Suprapubic skin (tissue), 4 donors: ENCODE measurements at regions not wholly inside any gene's neighbourhood (a gene's known extent, or its start where the extent isn't known, plus 50 kb on each side); places are given as distances from the start of the nearest gene placed in this dataset.

Source experiments
- DNase-seq, 2 donors: peaks; one replicate each; pipeline ENCODE4 v3.0.0-alpha.2; 2019; ENCODE audit warnings: low spot score in 2 of 2
- H3K27ac ChIP-seq: fragments of 200-600 bp; sonication (generic); one replicate; pipeline ENCODE4 v1.5.1; 2019
- H3K27me3 ChIP-seq: fragments of 200-600 bp; sonication (generic); one replicate; pipeline ENCODE4 v1.5.1; 2019
- H3K36me3 ChIP-seq: fragments of 200-600 bp; sonication (generic); one replicate; pipeline ENCODE4 v1.5.1; 2019
- H3K4me1 ChIP-seq: fragments of 200-600 bp; sonication (generic); one replicate; pipeline ENCODE4 v1.5.1; 2019
- H3K4me3 ChIP-seq: fragments of 200-600 bp; sonication (generic); one replicate; pipeline ENCODE4 v1.5.1; 2019; ENCODE audit warnings: mild to moderate bottlenecking
- H3K9me3 ChIP-seq: fragments of 200-600 bp; sonication (generic); one replicate; pipeline ENCODE4 v1.5.1; 2019
- EP300 ChIP-seq: sonication (generic); formaldehyde crosslinking; IDR thresholded peaks from one replicate; pipeline ENCODE4 v1.6.1; 2017; ENCODE audit warnings: antibody characterized with exemption
- POLR2A ChIP-seq, 2 donors: fragments of 450-650 bp; IDR thresholded peaks; one replicate each; pipeline ENCODE4 v1.6.1; 2017; ENCODE audit warnings: antibody characterized with exemption in 2 of 2, mild to moderate bottlenecking in 2 of 2, moderate library complexity in 2 of 2
- POLR2AphosphoS5 ChIP-seq, 3 donors: sonication (generic); formaldehyde crosslinking; IDR thresholded peaks; one replicate each; pipeline ENCODE4 v1.6.1; 2017; ENCODE audit warnings: antibody characterized with exemption in 3 of 3
- WGBS: methylation state at CpG from one replicate; pipeline ENCODE4 v1.1.5; 2018; 5-methylcytosine and 5-hydroxymethylcytosine counted together
- TF ChIP-seq, protein P1 (sequence below), 2 donors: fragments of 200-600 bp in 1 of 2; fragments of 450-650 bp in 1 of 2; sonication (generic) in 1 of 2; IDR thresholded peaks; one replicate each; pipeline ENCODE4 v1.5.1; 2016 to 2019; ENCODE audit warnings: antibody characterized with exemption in 2 of 2, mild to moderate bottlenecking in 1 of 2, moderate library complexity in 1 of 2

DNA sequence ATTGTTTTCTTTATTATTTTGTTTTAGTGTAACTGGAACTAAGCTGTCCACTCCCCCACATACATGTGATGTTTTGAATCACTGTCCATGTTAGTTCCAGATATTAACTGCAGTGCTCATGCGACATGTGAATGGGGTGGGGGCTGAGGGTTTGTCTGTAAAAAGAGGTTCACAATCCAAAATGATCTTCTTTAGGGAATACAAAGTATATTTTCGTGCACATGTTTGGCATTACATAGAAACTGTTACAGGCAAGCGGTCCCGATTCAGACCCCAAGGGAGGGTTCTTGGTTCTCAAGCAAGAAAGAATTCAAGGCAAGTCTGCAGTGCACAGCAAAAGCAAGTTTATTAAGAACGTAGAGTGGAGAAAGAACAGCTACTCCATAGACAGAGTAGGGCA, 296.5 kb upstream of the CLNK start:
- no peak for DNase-seq
- Histone ChIP-seq H3K27me3 (no peaks in the 10 kb centered on the region), H3K27ac (no peak overlapping the region), H3K9me3 (no peaks in the 10 kb centered on the region), H3K4me1 (no peaks in the 10 kb centered on the region), H3K36me3 (no peaks in the 10 kb centered on the region), H3K4me3 (no peak overlapping the region)
- 72% methylated on average over 5 of the region's 5 CpGs for WGBS
- TF ChIP-seq EP300: no peak
- TF ChIP-seq, protein P1, sequence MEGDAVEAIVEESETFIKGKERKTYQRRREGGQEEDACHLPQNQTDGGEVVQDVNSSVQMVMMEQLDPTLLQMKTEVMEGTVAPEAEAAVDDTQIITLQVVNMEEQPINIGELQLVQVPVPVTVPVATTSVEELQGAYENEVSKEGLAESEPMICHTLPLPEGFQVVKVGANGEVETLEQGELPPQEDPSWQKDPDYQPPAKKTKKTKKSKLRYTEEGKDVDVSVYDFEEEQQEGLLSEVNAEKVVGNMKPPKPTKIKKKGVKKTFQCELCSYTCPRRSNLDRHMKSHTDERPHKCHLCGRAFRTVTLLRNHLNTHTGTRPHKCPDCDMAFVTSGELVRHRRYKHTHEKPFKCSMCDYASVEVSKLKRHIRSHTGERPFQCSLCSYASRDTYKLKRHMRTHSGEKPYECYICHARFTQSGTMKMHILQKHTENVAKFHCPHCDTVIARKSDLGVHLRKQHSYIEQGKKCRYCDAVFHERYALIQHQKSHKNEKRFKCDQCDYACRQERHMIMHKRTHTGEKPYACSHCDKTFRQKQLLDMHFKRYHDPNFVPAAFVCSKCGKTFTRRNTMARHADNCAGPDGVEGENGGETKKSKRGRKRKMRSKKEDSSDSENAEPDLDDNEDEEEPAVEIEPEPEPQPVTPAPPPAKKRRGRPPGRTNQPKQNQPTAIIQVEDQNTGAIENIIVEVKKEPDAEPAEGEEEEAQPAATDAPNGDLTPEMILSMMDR (IDR thresholded peaks at IDR 0.05): no peak

DNA sequence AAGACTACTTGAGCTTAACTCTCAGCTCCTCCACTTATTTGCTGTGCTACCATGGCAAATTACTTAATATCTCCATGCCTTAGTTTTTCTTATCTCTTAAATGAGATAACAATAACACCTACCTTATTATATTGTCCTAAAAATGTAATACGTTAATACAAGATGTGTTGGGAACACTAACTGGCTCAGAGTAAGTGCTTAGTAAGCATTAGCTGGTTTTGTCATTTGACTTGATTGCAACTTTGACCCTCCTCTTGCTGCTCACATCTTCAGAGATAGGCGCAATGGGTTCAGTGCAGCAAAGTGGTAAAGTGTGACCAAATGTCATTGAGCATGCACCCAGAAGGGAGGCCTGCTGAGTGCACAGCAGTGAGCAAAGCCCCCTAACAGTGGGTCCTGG, 294.5 kb upstream of the CLNK start:
- H3K36me3 ChIP-seq: no peaks in the 10 kb centered on the region
- no peak for DNase-seq
- WGBS: 91% methylated on average over 2 of the region's 2 CpGs
- TF ChIP-seq POLR2AphosphoS5 (IDR thresholded peaks at IDR 0.05) (no peak), EP300 (no peak), POLR2A (IDR thresholded peaks at IDR 0.05) (no peak)
- TF ChIP-seq, protein P1 (IDR thresholded peaks at IDR 0.05): no peak
- H3K4me1 ChIP-seq: no peaks in the 10 kb centered on the region
- H3K9me3 ChIP-seq: no peaks in the 10 kb centered on the region
- no peaks in the 10 kb centered on the region for H3K27me3 ChIP-seq
- no peak overlapping the region for H3K4me3 ChIP-seq
- H3K27ac ChIP-seq: no peak overlapping the region

DNA sequence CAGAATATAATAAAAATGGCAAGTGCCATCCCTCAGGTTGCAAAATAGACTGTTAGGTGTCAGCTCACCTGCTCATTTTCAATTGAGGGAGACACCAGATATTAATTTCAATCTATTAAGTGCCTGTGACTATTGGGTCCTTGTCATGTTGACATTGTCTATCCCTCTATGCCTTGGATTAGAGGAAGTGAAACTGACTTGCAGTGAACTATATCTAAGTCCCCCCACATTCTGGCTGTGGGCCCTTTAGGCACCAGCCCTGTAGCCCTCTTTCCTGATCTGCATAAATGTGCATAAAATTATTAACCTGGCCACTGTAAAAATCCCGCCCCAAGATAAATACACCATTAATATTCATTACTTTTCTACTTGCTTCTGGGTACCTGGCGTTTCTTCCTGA, 293.0 kb upstream of the CLNK start:
- WGBS: 93% methylated on average over 2 of the region's 2 CpGs
- TF ChIP-seq, protein P1 (IDR thresholded peaks at IDR 0.05): no peak
- no peak for TF ChIP-seq POLR2AphosphoS5 (IDR thresholded peaks at IDR 0.05)
- no peak for TF ChIP-seq POLR2A (IDR thresholded peaks at IDR 0.05)
- no peak for TF ChIP-seq EP300
- H3K36me3 ChIP-seq: no peaks in the 10 kb centered on the region

DNA sequence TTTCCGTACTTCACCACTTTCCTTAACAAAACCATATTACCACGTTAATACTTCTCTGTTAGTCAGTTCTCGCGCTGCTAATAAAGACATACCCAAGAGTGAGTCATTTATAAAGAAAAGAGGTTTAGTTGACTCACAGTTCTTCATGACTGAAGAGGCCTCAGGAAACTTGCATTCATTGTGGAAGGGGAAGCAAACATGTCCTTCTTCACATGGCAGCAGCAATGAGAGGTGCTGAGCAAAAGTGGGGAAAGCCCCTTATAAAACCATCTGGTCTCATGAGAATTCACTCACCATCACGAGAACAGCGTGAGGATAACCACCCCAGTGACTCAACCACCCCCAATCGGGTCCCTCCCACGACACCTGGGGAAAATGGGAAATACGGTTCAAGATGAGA, 289.8 kb upstream of the CLNK start:
- DNase-seq: no peak
- Histone ChIP-seq H3K9me3 (no peaks in the 10 kb centered on the region), H3K27ac (no peak overlapping the region), H3K27me3 (no peaks in the 10 kb centered on the region), H3K4me3 (no peak overlapping the region), H3K4me1 (no peaks in the 10 kb centered on the region), H3K36me3 (no peaks in the 10 kb centered on the region)
- TF ChIP-seq POLR2AphosphoS5 (IDR thresholded peaks at IDR 0.05) (no peak), POLR2A (IDR thresholded peaks at IDR 0.05) (no peak), EP300 (no peak)
- TF ChIP-seq, protein P1 (IDR thresholded peaks at IDR 0.05): no peak
- 88% methylated on average over 9 of the region's 9 CpGs for WGBS

More for the DNA sequence above, 293.0 kb upstream of the CLNK start:
- no peaks in the 10 kb centered on the region for H3K4me1 ChIP-seq
- H3K27ac ChIP-seq: no peak overlapping the region
- no peak for DNase-seq
- H3K27me3 ChIP-seq: no peaks in the 10 kb centered on the region
- no peaks in the 10 kb centered on the region for H3K9me3 ChIP-seq
- no peak overlapping the region for H3K4me3 ChIP-seq

DNA sequence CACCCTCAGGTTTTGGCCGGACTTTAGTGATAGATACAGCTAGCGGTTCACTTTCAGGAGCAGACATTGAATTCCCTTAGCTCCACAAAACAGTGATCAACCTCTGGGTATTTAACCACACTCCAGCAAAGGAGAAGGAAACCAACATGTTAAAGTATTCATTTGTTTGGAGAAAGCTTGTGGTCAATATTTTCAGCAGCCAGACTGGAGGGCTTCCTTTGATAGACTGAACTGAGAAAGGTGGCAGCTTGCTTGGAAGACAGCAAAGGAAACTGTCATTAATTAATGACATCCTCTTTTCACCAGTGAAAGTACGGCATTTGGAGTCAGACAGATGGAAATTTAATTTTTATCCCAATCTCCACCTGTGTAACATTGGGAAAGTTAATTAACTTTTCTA, 289.1 kb upstream of the CLNK start:
- no peaks in the 10 kb centered on the region for H3K9me3 ChIP-seq
- no peak overlapping the region for H3K27ac ChIP-seq
- DNase-seq: no peak
- WGBS: 84% methylated on average over 3 of the region's 3 CpGs
- H3K4me1 ChIP-seq: no peaks in the 10 kb centered on the region
- no peaks in the 10 kb centered on the region for H3K36me3 ChIP-seq
- no peak overlapping the region for H3K4me3 ChIP-seq
- no peaks in the 10 kb centered on the region for H3K27me3 ChIP-seq
- TF ChIP-seq POLR2AphosphoS5 (IDR thresholded peaks at IDR 0.05): no peak
- TF ChIP-seq EP300: no peak
- TF ChIP-seq, protein P1 (IDR thresholded peaks at IDR 0.05): no peak
- TF ChIP-seq POLR2A (IDR thresholded peaks at IDR 0.05): no peak
